NOMO-1 (cell line): ENCODE measurements at regions not wholly inside any gene's neighbourhood (a gene's known extent, or its start where the extent isn't known, plus 50 kb on each side); places are given as distances from the start of the nearest gene placed in this dataset.
A peak's percentile ranks its signal among the peaks of the same experiment; 100 is the strongest.

ENCODE experiments used
- DNase-seq, 2 experiments: peaks; one replicate each; lab custom pipeline; 2025; ENCODE audit not compliant: unreplicated experiment in 2 of 2; lab: John Stamatoyannopoulos, UW

DNA sequence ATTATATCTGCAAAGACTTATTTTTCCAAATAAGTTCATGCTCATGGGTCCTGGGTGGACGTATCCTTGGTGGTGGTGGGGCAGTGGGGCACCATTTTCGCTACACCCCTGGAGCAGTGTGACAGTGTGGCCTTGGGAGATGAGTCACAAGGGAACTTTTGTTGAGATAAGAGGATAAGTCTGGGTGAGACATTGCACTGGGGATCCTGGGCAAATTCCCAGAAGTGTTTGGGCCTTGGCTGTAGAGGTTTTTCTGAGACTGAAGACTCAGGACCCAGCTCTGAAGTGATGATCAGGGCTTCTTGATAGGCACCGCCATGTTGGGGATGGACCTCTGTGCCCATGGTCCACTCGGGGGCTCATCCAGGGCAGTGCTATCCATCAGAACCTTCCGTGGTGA lies 149.4 kb downstream of the MACROH2A1 start:
- no peak for DNase-seq

DNA sequence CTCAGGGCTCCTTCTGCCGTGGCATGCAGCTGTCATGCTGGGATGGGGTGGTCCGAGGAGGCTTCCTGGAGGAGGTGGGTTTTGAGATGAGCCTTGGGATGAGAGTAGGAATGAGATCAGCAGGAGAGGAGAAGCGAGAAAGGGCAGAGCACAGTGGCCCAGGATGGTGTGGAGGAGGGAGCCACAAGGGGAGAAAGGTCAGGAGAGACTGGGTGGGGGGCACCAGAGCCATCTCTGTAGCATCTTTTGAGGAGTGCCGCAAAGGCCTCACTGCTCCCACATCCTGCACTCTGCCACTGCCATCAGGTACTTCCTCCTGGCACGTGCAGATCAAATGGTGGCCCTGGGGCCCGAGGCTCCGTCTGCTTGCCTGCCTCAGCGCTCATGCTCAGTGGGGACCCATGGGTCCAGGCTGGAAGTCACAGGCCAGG lies 150.2 kb downstream of the MACROH2A1 start:
- DNase-seq: no peak

DNA sequence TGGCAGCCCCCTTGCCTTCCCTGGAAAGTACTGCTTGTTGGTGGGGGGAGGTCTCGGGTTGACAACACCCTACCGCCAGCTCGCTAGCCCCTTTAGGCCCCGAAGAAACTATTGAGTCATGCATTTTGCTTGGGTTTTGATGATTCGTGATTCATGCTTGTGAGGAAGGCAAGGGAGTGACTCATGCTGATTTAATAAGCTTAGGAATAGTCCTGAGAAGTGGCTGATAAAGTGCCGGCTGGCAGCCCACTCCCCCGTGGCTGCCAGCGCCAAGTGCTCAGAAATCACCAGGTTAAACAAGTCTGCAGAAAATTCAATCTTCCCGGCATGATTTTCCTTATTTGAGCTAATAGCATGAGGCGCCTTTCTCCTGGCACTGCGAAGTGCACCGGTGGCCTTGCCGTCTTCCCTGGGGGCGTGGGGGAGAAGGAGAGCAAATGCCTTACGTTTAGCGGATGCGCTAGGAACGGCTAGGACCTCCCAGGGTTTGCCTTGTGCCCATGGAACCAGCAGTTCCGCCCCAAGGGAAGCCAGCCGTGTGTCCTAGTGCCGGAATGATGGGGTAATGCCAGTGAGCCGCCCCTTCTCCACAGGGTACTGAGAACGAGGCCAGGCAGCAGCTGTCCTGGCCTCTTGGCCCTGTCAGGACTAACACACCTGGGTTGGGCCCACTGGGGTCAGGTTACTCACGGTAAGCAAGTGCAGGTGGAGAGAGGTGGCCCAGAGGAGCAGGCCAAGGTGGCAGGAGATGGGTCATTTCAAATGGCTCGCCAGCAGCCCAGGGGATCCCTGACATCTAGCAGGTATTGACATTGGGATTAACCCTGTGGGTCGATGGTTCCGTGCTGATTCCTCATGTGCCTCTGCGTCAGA lies 151.9 kb downstream of the MACROH2A1 start:
- peak in 1 of 2 experiments; percentile 17 for DNase-seq

DNA sequence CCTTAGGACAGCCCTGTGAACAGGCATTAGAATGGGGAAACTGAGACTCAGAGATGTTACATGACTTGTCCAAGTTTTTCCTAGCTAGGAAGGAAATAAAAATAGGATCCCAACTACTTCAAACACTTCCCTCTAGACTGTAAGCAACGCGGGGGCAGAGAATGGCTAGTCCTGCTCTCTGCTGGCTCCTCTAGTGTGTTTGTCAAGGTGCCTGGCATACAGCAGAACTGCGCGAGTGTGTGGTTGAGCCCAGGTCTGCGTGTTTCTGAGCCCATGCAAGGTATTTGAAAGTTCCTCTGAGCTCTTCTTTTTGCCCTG lies 152.5 kb downstream of the MACROH2A1 start:
- no peak for DNase-seq

DNA sequence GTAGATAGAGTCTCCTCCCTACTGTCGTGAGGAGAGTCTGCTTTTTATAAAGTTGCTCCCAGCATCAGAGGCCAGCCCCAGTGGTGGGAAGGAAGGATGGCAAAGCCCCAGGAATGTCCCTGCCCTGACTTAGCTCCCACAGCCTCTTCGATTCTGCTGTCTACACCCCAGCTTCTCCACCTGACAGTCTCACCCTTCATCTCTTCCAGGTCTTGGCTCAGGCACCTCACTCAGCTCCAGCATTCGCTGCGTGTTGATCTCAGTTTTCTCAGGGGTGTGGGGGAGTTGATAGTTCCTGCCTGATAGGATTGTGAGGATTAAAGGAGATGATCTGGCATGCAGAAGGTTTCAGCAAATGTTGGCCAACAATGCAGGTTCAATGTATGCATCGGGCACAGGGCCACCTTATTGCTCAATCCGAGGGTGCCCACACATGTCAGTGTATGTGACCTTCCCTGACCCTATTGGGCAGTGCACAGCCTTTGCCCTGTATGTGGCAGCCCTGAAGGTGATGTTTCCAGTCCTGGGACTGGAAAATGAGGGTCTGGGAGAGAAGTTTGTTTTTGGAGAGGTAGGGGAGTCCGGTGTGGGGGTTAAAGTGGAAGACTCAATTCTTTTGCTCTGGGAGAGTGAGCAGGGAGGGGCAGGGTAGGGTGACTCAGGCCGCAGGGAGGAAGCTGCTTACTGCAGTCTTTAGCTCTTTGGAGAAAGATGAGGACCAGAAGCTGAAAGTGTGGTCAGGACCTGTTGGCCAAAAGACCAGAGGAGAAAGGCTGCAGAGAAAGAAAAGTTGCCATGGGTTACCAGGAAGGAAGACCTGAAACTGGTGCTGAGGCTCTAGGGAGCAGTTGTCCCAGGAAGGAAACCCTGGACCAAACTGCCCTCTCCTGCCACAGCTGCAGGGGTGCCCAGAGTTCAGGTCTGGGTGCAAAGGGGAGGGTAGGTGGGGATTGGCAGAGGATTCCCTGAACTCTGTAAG lies 153.2 kb downstream of the MACROH2A1 start:
- DNase-seq: peak; percentile 28 to 53

DNA sequence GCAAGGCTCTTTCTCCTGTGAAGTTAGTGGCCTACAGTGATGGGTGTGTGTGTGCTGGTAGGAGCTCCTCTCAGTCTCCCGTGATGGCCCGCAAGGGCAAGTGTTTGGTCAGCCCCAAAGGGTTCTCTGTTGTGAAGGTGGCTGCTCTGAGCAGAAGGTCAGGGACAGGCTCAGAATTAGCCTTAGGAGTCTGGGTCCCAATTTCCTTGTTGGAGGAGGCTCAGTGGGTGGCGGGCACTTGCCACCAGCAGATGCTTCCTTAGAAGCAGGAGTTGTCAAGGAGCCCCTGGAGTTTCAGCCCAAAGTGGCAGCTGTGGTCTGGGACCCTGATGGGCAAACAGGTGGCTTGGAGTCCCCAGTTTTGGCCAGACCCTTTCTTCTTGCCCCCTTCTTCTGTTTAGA lies 154.4 kb downstream of the MACROH2A1 start:
- DNase-seq: no peak

DNA sequence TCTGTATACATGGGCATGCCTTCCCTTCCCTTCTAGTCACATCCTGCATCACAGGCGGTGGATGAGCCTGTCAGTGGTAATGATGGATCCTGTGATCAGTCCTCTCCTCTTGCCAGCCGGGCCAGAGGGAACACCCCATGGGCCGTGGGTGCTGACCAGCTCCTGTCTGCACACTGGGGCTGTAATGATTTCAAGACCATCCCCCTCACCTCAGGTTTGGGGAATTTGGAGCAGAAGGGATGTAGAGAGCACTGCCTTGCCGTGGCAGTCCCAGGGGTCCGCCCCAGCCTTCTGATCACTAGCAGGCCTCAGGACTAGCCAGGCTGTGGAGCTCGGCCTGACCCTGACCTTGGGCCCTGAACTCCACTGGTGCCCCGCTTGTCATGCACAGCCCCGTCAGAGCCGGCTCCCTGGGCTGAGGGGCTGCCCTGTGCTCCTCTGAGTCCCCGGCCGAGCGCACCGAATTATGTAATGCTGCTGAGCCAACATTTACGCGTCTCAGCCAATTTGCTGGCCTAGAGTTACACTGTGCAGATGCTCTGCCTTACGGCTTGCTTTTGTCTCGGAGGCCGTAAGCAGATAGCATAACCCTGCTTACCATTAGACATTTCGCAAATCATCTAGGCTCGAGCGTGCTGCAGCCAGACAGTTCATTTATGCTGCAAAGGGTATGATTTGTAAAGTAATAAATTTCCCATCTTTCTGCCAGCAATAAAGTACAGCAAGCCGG lies 155.3 kb downstream of the MACROH2A1 start:
- DNase-seq: no peak

DNA sequence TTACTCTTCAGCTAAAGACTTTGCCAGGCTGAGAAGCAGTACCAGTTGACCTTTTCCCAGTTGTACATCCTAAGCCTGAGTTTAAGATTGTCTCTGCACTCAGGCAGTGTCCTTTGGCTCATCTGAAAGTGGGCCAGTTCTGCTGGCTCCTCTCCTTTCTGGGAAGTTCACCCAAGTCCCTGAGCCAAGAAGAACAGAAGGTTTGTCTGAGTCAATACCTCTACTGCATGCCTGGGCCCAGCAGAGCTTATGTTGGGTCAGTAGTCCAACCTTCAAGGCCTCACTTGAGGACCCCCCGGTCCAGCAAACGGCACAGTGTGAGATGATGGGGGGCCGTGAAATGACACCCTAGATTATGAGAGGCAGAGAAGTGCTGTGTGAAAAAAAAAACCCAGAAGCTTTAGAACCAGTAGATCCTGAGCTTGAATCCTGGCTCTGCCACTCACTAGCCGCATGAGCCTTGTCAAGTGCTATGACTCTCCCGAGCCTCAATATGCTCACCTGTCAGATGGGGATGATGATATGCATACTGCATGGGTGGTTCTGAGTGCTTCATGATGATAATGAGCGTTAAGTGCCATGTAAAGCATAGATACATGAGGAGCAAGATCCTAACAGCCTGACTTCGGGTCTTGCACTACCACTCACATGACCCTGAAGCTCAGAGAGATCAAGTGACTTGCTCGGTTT lies 156.0 kb downstream of the MACROH2A1 start:
- no peak for DNase-seq

DNA sequence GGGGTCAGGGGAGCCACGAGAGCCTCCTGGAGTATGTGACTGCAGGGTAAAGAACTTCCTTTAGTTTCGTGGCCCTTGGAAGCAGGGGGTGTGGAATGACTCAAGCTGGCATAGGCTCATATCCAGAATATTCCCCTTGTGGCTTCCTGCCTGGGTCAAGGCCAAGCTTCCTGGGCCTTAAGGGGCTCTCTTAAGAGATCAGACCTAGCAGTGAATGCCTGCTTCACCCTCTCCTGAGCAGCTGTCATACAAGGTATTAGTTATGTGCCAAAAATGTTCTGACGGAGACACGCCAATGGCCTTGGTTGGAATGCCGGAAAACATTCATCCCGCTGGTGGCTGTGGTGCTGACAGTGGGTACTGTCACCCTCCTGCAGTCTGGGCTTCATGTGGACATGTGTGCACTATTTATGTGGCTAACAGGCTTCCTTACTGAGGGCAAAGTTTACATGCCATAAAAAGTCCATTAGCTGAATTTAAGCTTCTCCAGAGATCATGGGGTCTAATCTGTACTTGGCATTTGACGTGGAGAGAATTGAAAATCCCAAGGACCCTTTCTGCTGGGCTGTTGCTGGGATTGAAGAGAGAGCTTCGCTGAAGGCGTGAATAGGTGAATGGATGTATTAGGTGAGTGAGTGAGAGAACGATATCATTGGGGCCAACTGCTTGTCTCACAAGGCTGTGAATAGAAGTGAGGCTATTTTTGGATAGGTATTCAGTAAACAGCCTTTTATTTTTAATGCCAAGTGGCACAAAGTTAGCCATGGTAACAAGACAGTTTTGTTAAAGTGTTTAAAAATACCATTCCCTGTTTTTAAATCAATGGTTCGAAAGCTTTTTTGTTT lies 156.8 kb downstream of the MACROH2A1 start:
- DNase-seq: no peak

DNA sequence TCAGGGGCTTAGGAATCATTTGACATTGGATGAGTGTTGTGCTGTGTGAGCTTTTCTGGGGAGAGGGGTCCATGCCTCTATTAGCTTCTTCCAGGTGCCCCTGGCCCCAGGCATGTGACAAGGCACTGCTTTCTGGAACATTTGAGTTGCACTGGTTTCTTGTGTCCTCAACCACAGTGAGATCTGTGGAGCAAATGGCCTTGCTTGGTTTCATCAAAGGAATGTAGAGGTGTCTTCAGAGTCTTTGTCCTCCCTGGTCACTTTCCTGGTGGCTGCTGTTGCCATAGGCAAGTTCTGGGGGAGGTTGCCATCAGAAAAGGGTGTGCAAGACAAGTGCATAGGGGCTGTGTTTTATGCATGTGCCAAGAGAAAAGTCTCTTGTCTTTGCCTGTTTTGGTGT lies 157.5 kb downstream of the MACROH2A1 start:
- DNase-seq: no peak

DNA sequence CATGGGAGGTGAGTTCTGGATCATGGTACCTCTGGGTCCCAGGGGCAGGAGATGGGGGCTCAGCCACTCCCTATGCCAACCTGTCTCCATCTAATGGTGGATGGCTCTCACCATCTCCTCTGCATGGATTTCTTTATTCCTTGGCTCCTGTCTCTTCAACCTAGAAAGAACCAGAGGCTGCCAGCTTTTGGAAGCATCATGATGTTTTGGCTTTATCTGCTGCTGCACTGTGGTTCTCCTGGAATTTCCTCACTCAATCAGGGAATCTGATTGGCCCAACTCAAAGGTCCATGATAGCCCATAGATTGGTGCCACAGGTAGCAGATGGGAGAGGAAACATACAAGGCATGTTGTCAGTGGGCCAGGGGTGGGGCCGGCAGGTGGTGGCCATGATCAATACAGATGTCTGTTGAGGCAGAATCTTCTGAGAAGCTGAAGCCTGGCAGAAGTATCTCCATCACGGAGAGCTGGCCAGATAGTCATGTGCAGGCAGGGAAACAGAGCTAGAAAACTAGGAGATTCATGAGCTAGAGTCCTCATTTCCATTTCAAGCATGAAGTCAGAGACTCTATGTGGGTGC lies 158.2 kb downstream of the MACROH2A1 start:
- DNase-seq: no peak

DNA sequence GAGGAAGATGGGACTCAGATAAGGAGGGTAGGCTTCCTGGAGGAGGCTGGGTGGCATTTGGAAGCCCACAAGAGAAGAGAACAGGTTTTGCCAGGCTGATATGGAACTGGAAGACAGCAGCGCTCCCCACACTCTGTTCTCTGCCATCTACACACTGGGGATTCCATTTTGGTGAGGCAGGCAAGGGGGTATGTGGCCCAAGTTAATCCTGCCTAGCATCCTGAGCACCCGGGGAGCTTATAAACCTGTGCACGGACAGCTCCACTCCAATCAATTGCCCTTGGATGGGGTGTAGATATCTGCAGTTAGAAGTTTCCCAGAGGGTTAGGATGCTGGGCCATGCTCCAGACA lies 158.8 kb downstream of the MACROH2A1 start:
- no peak for DNase-seq

DNA sequence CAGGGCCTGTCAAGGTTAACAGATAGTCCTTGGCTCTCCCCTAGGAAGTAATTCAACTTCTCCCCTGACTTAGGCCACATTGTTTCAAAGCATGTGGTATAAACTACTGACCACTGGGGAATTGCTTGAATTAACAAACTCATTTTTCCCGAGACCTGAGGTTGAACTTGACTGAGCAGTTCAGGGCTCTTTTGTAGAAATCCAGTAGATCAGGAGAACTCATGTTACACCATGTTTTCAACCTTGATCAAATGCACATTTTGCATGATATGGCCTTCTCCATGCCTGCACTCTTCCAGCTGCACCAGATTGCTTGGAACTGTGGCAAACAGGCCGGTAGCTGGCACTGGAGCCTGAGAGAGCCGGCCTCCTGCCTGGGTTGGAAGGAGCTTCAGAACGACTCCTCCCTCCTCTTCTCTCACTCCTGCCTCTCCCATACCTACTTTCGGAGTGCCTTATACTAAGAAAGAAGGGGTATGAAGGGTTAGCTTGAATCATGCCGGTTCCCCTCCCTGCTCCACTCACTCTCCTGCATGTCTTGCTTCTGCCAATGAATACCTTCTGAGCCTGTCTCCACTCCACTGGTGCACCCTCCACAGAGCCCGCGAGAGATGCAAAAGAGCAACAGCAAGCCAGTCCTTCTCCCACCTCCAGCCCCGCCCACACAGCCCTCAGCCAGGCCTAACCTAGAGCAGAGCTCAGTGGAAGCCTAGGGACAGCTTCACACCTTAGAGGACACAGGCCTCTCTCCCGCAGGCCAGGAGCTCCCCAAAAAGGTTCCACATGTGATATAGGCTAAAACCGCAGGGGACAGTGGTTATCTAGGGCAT lies 159.4 kb downstream of the MACROH2A1 start:
- DNase-seq: no peak

DNA sequence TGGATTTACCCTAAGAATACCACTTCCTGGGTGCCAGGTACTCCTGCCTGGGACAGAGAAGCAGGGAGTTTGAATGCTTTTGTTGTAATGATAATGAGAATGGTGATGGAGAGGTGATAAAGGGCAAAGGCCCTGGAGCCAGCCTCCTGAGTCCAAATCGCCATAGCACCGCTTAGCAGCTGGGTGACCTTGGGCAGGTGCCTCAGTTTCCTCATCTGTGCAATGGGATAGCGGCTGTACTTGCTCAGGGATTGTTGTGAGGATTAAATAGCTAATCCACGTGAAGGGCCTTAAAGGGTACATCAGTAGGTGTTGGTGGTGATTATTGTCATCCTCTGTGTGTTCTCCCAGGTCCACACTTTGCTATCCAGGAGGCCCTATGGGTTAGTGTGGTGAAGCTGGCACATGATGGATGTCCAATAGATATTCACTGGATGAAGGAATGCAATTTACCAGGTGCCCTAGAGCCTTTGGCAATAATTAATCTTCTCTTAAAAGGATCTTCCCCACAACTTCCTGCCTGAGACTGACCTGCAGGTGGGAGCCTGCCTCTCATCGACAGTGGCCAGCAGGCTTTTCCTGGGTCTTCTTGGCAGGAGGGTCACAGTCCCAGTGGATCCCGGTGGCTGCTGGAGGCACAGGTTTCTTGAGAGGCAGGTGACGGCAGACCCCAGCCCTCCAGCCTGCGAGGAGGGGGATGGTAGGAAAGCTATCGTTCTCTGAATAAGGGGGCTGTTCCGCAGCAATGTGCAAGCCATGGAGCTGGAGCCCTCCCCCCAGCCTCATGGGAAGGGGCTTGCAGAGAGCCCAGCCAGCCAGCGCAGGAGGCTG lies 160.2 kb downstream of the MACROH2A1 start:
- DNase-seq: no peak

DNA sequence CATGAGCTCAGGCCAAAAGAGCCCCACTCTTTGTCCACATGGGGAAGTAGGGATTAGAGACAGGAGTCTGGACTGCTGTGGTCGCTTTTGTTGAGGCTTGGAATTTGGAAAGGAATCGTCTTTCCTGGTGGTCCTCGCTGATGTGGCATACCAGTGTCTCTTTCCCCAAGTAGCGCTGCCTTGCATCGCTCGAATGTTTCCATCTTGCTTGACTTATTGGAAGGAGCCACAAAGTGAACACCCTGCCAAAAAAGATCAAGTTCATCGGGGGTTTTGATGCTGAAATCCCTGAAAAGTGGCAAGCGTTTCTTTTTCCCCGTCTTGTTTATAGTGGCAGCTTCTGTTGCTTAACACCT lies 161.3 kb downstream of the MACROH2A1 start:
- no peak for DNase-seq

DNA sequence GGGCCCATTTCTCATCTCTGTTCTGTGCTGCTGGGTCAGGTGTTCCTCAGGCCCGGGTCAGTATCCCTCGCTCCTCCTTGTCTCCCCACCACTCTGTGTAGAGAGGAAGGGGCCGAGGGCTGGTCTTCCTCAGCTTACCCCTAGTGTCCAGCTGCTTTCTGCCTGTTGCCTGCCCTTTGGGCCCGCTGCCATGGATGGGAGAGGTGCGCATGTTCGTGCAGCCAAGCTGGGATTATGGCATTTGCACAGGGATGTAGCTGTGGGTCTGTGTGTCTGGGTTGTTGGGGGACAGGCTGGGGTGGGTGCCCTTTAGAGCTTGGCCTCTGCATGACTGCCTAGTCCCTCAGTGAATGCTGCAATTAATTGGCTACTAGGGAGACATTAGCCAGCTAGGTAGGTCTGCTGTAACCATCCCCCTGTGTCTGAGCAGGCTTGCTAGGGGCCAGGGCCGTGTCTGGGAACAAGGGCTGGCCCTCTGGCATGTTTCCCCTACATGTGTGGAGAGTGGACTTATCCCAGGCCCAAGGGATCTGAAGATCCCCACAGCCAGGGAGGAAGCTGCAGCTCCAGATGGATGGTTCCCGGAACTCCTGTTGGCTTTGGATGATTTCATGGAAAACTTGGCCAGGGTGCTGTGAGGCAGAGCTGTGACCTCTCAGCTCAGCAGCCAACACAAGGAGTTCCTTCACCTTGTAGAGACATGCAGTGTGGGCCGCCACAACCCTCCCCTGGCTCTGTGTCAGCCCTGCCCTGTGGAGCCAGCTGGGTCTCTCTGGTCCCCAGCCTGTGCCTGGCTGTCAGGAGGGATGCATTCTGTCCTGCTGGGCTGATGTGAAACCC lies 161.9 kb downstream of the MACROH2A1 start:
- DNase-seq: no peak
